Sigmoid colon (tissue), 6 donors: ENCODE measurements at regions not wholly inside any gene's neighbourhood (a gene's known extent, or its start where the extent isn't known, plus 50 kb on each side); places are given as distances from the start of the nearest gene placed in this dataset.

ENCODE experiments used
- DNase-seq: peaks from one replicate; pipeline ENCODE4 v3.0.0-alpha.2; 2019
- H3K27ac ChIP-seq, 4 donors: fragments of 200-600 bp; sonication (generic); one replicate each; pipeline ENCODE4 v1.5.1; 2016 to 2019; ENCODE audit warnings: mild to moderate bottlenecking in 1 of 4
- H3K27me3 ChIP-seq, 3 donors: fragments of 200-600 bp; sonication (generic); one replicate each; pipeline ENCODE4 v1.5.1; 2019; ENCODE audit warnings: mild to moderate bottlenecking in 1 of 3
- H3K36me3 ChIP-seq, 4 donors: fragments of 200-600 bp; sonication (generic); one replicate each; pipeline ENCODE4 v1.5.1; 2016 to 2019
- H3K4me1 ChIP-seq, 4 donors: fragments of 200-600 bp; sonication (generic); one replicate each; pipeline ENCODE4 v1.5.1; 2017 to 2019
- H3K4me3 ChIP-seq, 4 donors: fragments of 200-600 bp; sonication (generic); one replicate each; pipeline ENCODE4 v1.5.1; 2017 to 2019; ENCODE audit warnings: mild to moderate bottlenecking in 2 of 4, moderate library complexity in 1 of 4
- H3K9me3 ChIP-seq, 4 donors: fragments of 200-600 bp in 3 of 4; sonication (generic) in 3 of 4; one replicate each; pipeline versions ENCODE4 v1.5.1 to v1.6.1; 2013 to 2019
- EP300 ChIP-seq, 4 donors: sonication (generic); formaldehyde crosslinking; IDR thresholded peaks; one replicate each; pipeline ENCODE4 v1.6.1; 2017; ENCODE audit warnings: antibody characterized with exemption in 4 of 4
- POLR2A ChIP-seq, 2 donors: fragments of 450-650 bp; IDR thresholded peaks; one replicate each; pipeline ENCODE4 v1.6.1; 2016; ENCODE audit warnings: antibody characterized with exemption in 2 of 2, mild to moderate bottlenecking in 2 of 2, moderate library complexity in 2 of 2
- POLR2AphosphoS5 ChIP-seq, 4 donors: sonication (generic); formaldehyde crosslinking; IDR thresholded peaks; one replicate each; pipeline ENCODE4 v1.6.1; 2017; ENCODE audit warnings: antibody characterized with exemption in 4 of 4
- WGBS, 2 donors: extraction: QIAGEN DNeasy Blood & Tissue Kit; methylation state at CpG; one replicate each; pipeline ENCODE4 v1.1.7; 2013; 5-methylcytosine and 5-hydroxymethylcytosine counted together
- intact Hi-C: fragments of 100-400 bp; cut with DNase I; formaldehyde crosslinking; loops from one replicate; pipeline ENCODE4 v1.15.1; 2023
- TF ChIP-seq, protein P1 (sequence below), 4 experiments: fragments of 450-650 bp in 3 of 4; fragments of 200-600 bp in 1 of 4; IDR thresholded peaks; one replicate each; pipeline ENCODE4 v1.5.1; 2016 to 2019; ENCODE audit warnings: antibody characterized with exemption in 4 of 4, mild to moderate bottlenecking in 3 of 4, moderate library complexity in 2 of 4
- donor health status: healthy with polysubstance abuse.
- donor health status: healthy.

- no peaks in the 10 kb centered on the region for H3K27me3 ChIP-seq
- H3K4me3 ChIP-seq: no peak overlapping the region
- no peaks in the 10 kb centered on the region for H3K9me3 ChIP-seq
- DNase-seq: no peak
- H3K27ac ChIP-seq: peak overlapping the region in 1 of 4 donors; percentile 15
- intact Hi-C loops: no loop called here
- no peaks in the 10 kb centered on the region for H3K36me3 ChIP-seq
- TF ChIP-seq POLR2A (IDR thresholded peaks at IDR 0.05) (no peak), POLR2AphosphoS5 (IDR thresholded peaks at IDR 0.05) (peak in 3 of 4 donors; percentile 20 to 71 (median 61))
- H3K4me1 ChIP-seq: peaks cover 0 to 13% (median 10%) of the 10 kb centered on the region in 4 donors
- 32 to 53% methylated on average over 3 of the region's 3 CpGs for WGBS, 2 donors
Measured at GRCh38 chr4:62814510-62815047, 1594.7 kb downstream of the TECRL start.

GRCh38 chr4:62806816-62807215 lies 1602.4 kb downstream of the TECRL start:
- Histone ChIP-seq H3K9me3 (no peaks in the 10 kb centered on the region), H3K27me3 (no peaks in the 10 kb centered on the region), H3K4me1 (no peaks in the 10 kb centered on the region), H3K27ac (no peak overlapping the region), H3K4me3 (no peak overlapping the region), H3K36me3 (no peaks in the 10 kb centered on the region)
- no peak for TF ChIP-seq EP300 (IDR thresholded peaks at IDR 0.05)
- TF ChIP-seq POLR2AphosphoS5 (IDR thresholded peaks at IDR 0.05): no peak
- TF ChIP-seq, protein P1, sequence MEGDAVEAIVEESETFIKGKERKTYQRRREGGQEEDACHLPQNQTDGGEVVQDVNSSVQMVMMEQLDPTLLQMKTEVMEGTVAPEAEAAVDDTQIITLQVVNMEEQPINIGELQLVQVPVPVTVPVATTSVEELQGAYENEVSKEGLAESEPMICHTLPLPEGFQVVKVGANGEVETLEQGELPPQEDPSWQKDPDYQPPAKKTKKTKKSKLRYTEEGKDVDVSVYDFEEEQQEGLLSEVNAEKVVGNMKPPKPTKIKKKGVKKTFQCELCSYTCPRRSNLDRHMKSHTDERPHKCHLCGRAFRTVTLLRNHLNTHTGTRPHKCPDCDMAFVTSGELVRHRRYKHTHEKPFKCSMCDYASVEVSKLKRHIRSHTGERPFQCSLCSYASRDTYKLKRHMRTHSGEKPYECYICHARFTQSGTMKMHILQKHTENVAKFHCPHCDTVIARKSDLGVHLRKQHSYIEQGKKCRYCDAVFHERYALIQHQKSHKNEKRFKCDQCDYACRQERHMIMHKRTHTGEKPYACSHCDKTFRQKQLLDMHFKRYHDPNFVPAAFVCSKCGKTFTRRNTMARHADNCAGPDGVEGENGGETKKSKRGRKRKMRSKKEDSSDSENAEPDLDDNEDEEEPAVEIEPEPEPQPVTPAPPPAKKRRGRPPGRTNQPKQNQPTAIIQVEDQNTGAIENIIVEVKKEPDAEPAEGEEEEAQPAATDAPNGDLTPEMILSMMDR (IDR thresholded peaks at IDR 0.05): no peak
- TF ChIP-seq POLR2A (IDR thresholded peaks at IDR 0.05): no peak
- no peak for DNase-seq
- 14 to 67% methylated on average over 5 of the region's 5 CpGs for WGBS, 2 donors
- intact Hi-C loops: no loop called here

DNA sequence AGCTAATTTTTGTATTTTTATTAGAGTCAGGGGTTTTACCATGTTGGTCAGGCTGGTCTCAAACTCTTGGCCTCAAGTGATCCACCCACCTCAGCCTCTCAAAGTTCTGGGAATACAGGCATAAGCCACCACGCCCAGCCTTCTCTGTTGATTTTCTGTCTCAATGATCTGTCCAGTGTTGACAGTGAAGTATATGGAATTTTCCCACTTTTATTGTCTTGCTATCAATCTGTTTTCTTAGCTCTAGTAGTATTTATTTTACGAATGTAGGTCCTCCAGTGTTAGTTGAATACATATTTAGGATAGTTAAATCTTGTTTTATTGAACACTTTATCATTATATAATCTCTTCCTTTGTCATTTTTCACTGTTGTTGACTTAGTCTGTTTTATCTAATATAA lies 1603.9 kb downstream of the ADGRL3 start:
- no peak overlapping the region for H3K27ac ChIP-seq
- intact Hi-C loops: no loop called here
- 46 to 71% methylated on average over 2 of the region's 2 CpGs for WGBS, 2 donors

GRCh38 chr4:62797221-62797620 lies 1597.1 kb downstream of the ADGRL3 start:
- intact Hi-C loops: no loop called here
- H3K9me3 ChIP-seq: peaks cover 0 to 1% (median 0%) of the 10 kb centered on the region in 4 donors
- TF ChIP-seq POLR2AphosphoS5 (IDR thresholded peaks at IDR 0.05): no peak
- TF ChIP-seq, protein P1 (IDR thresholded peaks at IDR 0.05): no peak
- TF ChIP-seq POLR2A (IDR thresholded peaks at IDR 0.05): no peak
- TF ChIP-seq EP300 (IDR thresholded peaks at IDR 0.05): no peak
- H3K4me1 ChIP-seq: no peaks in the 10 kb centered on the region
- no peak overlapping the region for H3K27ac ChIP-seq
- H3K27me3 ChIP-seq: no peaks in the 10 kb centered on the region
- no peaks in the 10 kb centered on the region for H3K36me3 ChIP-seq
- 92 to 95% methylated on average over 1 of the region's 1 CpG for WGBS, 2 donors
- DNase-seq: no peak
- no peak overlapping the region for H3K4me3 ChIP-seq

More for the DNA sequence above, 1603.9 kb downstream of the ADGRL3 start:
- TF ChIP-seq EP300 (IDR thresholded peaks at IDR 0.05): no peak
- TF ChIP-seq, protein P1 (IDR thresholded peaks at IDR 0.05): no peak
- TF ChIP-seq POLR2AphosphoS5 (IDR thresholded peaks at IDR 0.05): no peak
- no peak for TF ChIP-seq POLR2A (IDR thresholded peaks at IDR 0.05)
- H3K4me3 ChIP-seq: no peak overlapping the region
- H3K27me3 ChIP-seq: no peaks in the 10 kb centered on the region
- no peak for DNase-seq
- no peaks in the 10 kb centered on the region for H3K36me3 ChIP-seq
- H3K4me1 ChIP-seq: no peaks in the 10 kb centered on the region
- H3K9me3 ChIP-seq: no peaks in the 10 kb centered on the region

- Histone ChIP-seq H3K27ac (no peak overlapping the region), H3K4me3 (no peak overlapping the region), H3K27me3 (no peaks in the 10 kb centered on the region), H3K9me3 (peaks cover 0 to 1% (median 0%) of the 10 kb centered on the region in 4 donors), H3K4me1 (no peaks in the 10 kb centered on the region), H3K36me3 (no peaks in the 10 kb centered on the region)
- WGBS, 2 donors: 80 to 84% methylated on average over 2 of the region's 2 CpGs
- TF ChIP-seq POLR2A (IDR thresholded peaks at IDR 0.05) (no peak), POLR2AphosphoS5 (IDR thresholded peaks at IDR 0.05) (no peak), EP300 (IDR thresholded peaks at IDR 0.05) (no peak)
- TF ChIP-seq, protein P1 (IDR thresholded peaks at IDR 0.05): no peak
- intact Hi-C loops: no loop called here
- no peak for DNase-seq
Measured at GRCh38 chr4:62791386-62791785, 1591.3 kb downstream of the ADGRL3 start.
